ENCODE measurements at regions not wholly inside any gene's neighbourhood (a gene's known extent, or its start where the extent isn't known, plus 50 kb on each side); places are given as distances from the start of the nearest gene placed in this dataset.

DNA sequence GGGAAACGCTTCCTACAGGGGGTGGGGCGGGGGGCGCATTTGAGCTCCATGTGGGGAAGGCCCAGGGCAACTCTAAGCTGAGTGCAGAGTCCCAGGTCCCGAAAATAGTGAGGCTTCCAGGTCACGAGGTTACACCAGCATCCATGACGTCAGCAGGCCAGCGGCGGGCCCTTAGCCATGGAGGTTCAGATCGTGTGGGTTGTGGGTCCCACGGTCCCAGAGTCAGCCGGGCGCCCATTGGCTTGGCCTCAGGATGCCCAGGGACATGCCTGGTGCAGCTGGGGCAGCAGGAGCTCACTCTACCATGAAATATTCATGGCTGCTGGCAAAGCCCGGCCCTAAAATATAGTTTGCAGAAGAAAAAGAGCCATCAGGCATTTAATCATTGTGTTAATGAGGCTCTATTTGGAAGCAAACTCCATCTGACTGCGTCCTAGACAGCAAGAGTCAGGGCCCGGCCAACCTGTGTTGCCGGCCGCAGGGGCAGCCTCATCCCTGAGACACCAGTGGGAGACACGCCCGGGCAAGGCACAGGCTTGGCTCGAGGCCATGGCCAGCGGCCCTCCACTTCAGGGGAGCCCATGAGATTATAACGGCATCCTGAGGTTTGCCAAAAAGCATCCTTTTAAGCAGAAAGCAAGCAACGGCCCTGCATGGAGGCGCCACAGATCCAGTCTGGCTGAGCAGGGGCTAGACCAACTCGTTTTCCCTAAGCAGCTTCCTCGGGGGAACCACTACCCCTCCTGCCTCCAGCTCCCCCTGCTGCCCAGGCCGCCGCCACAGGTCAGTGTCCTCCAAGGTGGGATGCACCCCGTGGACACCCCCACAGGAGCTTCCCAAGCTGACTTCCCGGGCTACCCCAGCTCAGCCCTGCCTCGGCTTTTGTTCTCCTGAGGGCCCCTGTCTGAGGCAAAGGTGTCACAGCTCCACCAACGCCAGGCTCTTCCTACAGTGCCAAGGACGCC is 108.9 kb upstream of the PPP1R26 start:
- TF ChIP-seq, protein P1, sequence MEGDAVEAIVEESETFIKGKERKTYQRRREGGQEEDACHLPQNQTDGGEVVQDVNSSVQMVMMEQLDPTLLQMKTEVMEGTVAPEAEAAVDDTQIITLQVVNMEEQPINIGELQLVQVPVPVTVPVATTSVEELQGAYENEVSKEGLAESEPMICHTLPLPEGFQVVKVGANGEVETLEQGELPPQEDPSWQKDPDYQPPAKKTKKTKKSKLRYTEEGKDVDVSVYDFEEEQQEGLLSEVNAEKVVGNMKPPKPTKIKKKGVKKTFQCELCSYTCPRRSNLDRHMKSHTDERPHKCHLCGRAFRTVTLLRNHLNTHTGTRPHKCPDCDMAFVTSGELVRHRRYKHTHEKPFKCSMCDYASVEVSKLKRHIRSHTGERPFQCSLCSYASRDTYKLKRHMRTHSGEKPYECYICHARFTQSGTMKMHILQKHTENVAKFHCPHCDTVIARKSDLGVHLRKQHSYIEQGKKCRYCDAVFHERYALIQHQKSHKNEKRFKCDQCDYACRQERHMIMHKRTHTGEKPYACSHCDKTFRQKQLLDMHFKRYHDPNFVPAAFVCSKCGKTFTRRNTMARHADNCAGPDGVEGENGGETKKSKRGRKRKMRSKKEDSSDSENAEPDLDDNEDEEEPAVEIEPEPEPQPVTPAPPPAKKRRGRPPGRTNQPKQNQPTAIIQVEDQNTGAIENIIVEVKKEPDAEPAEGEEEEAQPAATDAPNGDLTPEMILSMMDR (IDR thresholded peaks at IDR 0.05 in 4 of 5, conservative IDR thresholded peaks at IDR 0.05 in 1 of 5) = no peak
- TF ChIP-seq POLR2A (IDR thresholded peaks at IDR 0.05) = no peak

All from gastrocnemius medialis (tissue), 4 donors.